NB4 (cell line): ENCODE measurements at regions not wholly inside any gene's neighbourhood (a gene's known extent, or its start where the extent isn't known, plus 50 kb on each side); places are given as distances from the start of the nearest gene placed in this dataset.

ENCODE experiments used
- MYC ChIP-seq: IDR thresholded peaks from 2 replicates; pipeline ENCODE4 v1.6.1; 2011; ENCODE audit warnings: low read depth, low read length
- TF ChIP-seq, protein P1 (sequence below): IDR thresholded peaks from one replicate; pipeline ENCODE4 v1.5.1; 2012; ENCODE audit warnings: low read depth, low read length

DNA sequence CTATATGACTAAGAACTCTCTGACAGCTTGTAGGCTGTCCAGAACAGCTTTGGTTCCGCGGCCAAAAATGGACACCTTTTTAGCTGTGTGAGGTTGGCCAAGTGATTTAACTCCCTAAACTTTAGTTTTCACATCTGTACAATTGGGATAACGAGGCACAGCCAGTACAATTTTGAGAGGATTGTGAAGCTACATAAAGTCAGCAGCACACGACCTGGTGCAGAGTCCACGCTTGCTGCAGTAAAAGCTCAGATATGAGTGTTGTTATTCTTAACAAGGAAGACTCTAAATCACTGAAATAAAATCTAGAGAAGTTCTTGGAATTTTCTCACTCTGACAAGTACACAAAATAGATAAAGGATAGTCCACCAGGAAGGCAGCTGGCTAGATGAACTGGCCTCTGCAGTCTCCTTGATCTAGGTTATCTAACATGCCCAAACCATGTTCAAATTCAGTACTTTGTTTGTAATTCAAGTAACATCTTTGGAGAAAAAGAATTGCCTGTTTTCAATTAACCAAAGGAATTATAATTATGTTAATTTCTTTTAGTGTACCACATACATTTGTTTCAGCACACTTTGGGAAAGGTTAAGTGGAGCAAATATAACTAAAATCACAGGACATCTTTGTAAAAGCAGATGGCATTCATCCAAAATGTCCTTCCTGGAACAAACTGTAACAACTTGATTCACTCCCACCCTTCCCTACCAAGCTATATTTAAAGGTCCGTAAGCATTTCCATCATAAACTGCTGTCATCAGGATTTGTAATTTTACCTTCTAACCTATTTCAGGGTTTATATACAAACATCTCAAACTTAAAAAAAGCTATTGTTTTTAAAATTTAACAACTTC, 201.7 kb upstream of the STK17B start:
- TF ChIP-seq MYC, result no peak
- TF ChIP-seq, protein P1, sequence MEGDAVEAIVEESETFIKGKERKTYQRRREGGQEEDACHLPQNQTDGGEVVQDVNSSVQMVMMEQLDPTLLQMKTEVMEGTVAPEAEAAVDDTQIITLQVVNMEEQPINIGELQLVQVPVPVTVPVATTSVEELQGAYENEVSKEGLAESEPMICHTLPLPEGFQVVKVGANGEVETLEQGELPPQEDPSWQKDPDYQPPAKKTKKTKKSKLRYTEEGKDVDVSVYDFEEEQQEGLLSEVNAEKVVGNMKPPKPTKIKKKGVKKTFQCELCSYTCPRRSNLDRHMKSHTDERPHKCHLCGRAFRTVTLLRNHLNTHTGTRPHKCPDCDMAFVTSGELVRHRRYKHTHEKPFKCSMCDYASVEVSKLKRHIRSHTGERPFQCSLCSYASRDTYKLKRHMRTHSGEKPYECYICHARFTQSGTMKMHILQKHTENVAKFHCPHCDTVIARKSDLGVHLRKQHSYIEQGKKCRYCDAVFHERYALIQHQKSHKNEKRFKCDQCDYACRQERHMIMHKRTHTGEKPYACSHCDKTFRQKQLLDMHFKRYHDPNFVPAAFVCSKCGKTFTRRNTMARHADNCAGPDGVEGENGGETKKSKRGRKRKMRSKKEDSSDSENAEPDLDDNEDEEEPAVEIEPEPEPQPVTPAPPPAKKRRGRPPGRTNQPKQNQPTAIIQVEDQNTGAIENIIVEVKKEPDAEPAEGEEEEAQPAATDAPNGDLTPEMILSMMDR, result no peak
